ENCODE measurements at regions not wholly inside any gene's neighbourhood (a gene's known extent, or its start where the extent isn't known, plus 50 kb on each side); places are given as distances from the start of the nearest gene placed in this dataset.

DNA sequence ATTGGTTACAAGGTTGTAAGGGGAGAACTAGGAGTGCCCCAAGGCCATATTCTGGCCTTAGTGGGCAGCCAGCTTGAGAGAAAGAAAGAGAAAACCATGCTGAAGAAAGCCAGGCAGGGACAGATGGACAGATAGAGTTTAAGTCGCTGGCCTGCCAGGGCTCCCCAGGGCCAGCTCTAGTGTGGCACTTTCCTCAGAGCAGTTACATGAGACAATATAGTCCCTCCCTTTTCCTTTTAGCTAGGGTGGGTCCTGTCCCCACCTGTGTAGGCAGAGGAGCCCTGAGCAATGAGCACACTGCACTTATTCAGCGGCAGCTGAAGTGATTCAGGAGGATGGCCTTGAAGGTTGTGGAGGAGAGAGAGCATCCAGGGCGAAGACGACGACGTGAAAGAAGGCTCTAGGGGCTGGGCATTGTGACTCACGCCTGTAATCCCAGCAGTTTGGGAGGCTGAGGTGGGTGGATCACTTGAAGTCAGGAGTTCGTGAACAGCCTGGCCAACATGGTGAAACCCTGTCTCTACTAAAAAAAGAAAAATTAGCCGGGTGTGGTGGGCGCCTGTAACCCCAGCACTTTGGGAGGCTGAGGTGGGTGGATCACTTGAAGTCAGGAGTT, 152.0 kb upstream of the SLC1A4 start (continued):
- TF ChIP-seq FOSL2 (CRISPR knock-in tag; IDR thresholded peaks at IDR 0.05) (peak; percentile 18; the same call in 1 of the 2 replicates), KAT8 (CRISPR knock-in tag; IDR thresholded peaks at IDR 0.05) (no peak), IRF2 (CRISPR knock-in tag; IDR thresholded peaks at IDR 0.05) (0 out of 2 replicates have a peak, but pooled peaks have one; percentile 24), ZNF460 (CRISPR knock-in tag; IDR thresholded peaks at IDR 0.05; ENCODE audit: borderline replicate concordance) (no peak)

DNA sequence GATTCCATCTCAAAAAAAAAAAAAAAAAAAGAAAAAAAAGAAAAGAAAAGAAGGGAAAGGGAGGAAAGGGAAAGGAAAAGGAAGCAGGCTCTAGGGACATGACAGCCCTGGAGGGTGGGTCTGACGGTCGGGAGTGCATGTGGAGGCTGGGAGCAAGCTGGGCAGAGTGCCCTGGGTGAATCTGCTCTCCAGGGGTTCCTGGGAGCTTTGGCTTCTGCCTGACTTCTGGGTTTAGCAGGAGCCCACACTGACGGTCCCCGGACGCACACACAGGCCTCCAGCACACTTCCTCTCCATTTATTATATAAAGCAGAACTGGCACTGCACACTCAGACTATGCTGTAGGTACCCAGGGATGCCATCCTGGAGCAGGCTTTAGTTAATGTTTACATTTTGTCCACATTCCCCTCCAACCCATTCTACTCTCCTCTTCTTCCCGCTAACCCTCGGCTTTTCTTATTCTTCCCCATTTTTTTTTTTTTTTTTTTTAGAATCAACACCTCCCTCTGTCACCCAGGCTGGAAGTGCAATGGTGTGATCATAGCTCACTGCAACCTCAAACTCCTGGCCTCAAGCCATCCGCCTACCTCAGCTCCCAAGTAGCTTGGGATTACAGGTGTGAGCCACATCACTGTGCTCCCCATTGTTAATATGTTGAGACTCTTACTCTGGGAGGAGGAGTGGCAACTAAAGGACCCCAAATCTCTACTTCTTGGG, 151.1 kb upstream of the SLC1A4 start:
- 17% methylated on average over 7 of the region's 8 CpGs for WGBS (ENCODE audit: low lambda C conversion rate)
- no peak for DNase-seq (ENCODE audit: low spot score)
- intact Hi-C loops (cut with micrococcal nuclease; ENCODE audit: unreplicated experiment), result loop anchor here (2.0 kb wide), 1 partner anchor 21 kb away; no protein-coding TSS in a partner anchor

More for the DNA sequence above, 151.1 kb upstream of the SLC1A4 start:
- Histone ChIP-seq H3K4me2 (ENCODE audit: low read depth, low read length) (peak overlapping the region; percentile 39), H3K36me3 (replicated peaks in 1 of 2; ENCODE audit: control insufficient read depth in 1 of 2, insufficient read depth in 2 of 2, low read length in 2 of 2) (no peaks in the 10 kb centered on the region), H3K27ac (ENCODE audit: extremely low read length, insufficient read depth, low read length) (no peak overlapping the region), H3K79me2 (ENCODE audit: insufficient read depth, low read length) (no peaks in the 10 kb centered on the region), H3K9ac (ENCODE audit: insufficient read depth, low read depth, low read length) (no peak overlapping the region; the same call in 1 of the 2 replicates), H3K4me1 (ENCODE audit: insufficient read depth, low read length) (peaks cover 62% of the 10 kb centered on the region), H3K9me3 (ENCODE audit: low read length) (no peaks in the 10 kb centered on the region), H4K20me1 (ENCODE audit: insufficient read depth, low read length) (no peaks in the 10 kb centered on the region), H3K27me3 (ENCODE audit: control insufficient read depth in 1 of 2, insufficient read depth in 2 of 2, low read length in 2 of 2) (peaks cover 1 to 4% of the 10 kb centered on the region in 2 experiments; a peak in 3 of 5 replicates), H2AFZ (ENCODE audit: low read length) (no peak overlapping the region), H3K4me3 (replicated peaks in 1 of 3; ENCODE audit: insufficient read depth in 1 of 3, low read depth in 2 of 3, low read length in 3 of 3) (no peak overlapping the region)
- in situ Hi-C loops (cut with HindIII; ENCODE audit: extremely low pct_ligation_motif_present, low pct_unique_long_range_greater_than_20kb), result no loop called here
- no TSS peak for BruUV-seq (replicated peaks)
- FAIRE-seq, result no peak
- ChIA-PET CTCF (ENCODE audit: low intra/inter-chr PET ratio, low total read pairs) (no interaction called here), POLR2A (interaction anchor here (1.3 to 1.8 kb wide), 2 partner anchors 87 to 184 kb away, joined by 3 to 5 read pairs; no protein-coding TSS in a partner anchor)
- TF ChIP-seq, protein P1, sequence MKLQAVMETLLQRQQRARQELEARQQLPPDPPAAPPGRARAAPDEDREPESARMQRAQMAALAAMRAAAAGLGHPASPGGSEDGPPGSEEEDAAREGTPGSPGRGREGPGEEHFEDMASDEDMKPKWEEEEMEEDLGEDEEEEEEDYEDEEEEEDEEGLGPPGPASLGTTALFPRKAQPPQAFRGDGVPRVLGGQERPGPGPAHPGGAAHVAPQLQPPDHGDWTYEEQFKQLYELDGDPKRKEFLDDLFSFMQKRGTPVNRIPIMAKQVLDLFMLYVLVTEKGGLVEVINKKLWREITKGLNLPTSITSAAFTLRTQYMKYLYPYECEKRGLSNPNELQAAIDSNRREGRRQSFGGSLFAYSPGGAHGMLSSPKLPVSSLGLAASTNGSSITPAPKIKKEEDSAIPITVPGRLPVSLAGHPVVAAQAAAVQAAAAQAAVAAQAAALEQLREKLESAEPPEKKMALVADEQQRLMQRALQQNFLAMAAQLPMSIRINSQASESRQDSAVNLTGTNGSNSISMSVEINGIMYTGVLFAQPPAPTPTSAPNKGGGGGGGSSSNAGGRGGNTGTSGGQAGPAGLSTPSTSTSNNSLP (IDR thresholded peaks at IDR 0.05; ENCODE audit: low read depth, low read length), result no peak
- TF ChIP-seq, protein P2, sequence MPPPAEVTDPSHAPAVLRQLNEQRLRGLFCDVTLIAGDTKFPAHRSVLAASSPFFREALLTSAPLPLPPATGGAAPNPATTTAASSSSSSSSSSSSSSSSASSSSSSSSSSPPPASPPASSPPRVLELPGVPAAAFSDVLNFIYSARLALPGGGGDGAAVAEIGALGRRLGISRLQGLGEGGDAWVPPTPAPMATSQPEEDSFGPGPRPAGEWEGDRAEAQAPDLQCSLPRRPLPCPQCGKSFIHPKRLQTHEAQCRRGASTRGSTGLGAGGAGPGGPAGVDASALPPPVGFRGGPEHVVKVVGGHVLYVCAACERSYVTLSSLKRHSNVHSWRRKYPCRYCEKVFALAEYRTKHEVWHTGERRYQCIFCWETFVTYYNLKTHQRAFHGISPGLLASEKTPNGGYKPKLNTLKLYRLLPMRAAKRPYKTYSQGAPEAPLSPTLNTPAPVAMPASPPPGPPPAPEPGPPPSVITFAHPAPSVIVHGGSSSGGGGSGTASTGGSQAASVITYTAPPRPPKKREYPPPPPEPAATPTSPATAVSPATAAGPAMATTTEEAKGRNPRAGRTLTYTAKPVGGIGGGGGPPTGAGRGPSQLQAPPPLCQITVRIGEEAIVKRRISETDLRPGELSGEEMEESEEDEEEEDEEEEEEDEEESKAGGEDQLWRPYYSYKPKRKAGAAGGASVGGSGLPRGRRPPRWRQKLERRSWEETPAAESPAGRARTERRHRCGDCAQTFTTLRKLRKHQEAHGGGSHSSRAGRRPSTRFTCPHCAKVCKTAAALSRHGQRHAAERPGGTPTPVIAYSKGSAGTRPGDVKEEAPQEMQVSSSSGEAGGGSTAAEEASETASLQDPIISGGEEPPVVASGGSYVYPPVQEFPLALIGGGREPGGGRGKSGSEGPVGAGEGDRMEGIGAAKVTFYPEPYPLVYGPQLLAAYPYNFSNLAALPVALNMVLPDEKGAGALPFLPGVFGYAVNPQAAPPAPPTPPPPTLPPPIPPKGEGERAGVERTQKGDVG (CRISPR knock-in tag; IDR thresholded peaks at IDR 0.05; ENCODE audit: borderline replicate concordance), result no peak
- TF ChIP-seq, protein P3, sequence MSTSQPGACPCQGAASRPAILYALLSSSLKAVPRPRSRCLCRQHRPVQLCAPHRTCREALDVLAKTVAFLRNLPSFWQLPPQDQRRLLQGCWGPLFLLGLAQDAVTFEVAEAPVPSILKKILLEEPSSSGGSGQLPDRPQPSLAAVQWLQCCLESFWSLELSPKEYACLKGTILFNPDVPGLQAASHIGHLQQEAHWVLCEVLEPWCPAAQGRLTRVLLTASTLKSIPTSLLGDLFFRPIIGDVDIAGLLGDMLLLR (CRISPR knock-in tag; IDR thresholded peaks at IDR 0.05), result no peak
- 0 out of 2 replicates have a peak, but pooled peaks have one; percentile 2 for TF ChIP-seq KDM5B (CRISPR knock-in tag; IDR thresholded peaks at IDR 0.05; ENCODE audit: borderline replicate concordance)
- peak; percentile 26 for ATAC-seq

Data from HepG2 (cell line).